Tibial artery (tissue), 4 donors: ENCODE measurements at regions not wholly inside any gene's neighbourhood (a gene's known extent, or its start where the extent isn't known, plus 50 kb on each side); places are given as distances from the start of the nearest gene placed in this dataset.

Source experiments
- DNase-seq, 2 donors: peaks; one replicate each; pipeline ENCODE4 v3.0.0-alpha.2; 2019
- H3K27ac ChIP-seq, 2 donors: fragments of 200-600 bp; sonication (generic) in 1 of 2; 1 replicate in 1 of 2; 2 replicates in 1 of 2; pipeline ENCODE4 v1.5.1; 2018 to 2019; ENCODE audit warnings: mild to moderate bottlenecking in 1 of 2
- H3K27me3 ChIP-seq, 2 donors: fragments of 200-600 bp; sonication (generic) in 1 of 2; one replicate each; pipeline versions ENCODE4 v1.5.1 to v1.6.0; 2016 to 2019
- H3K36me3 ChIP-seq, 3 donors: fragments of 200-600 bp; sonication (generic) in 2 of 3; one replicate each; pipeline ENCODE4 v1.5.1; 2016 to 2019; ENCODE audit warnings: mild to moderate bottlenecking in 2 of 3
- H3K4me1 ChIP-seq, 4 donors: fragments of 200-600 bp; sonication (generic) in 2 of 4; 1 replicate in 3 of 4; 2 replicates in 1 of 4; pipeline ENCODE4 v1.5.1; 2016 to 2019
- H3K4me3 ChIP-seq, 2 donors: fragments of 200-600 bp; sonication (generic) in 1 of 2; 1 replicate in 1 of 2; 2 replicates in 1 of 2; pipeline ENCODE4 v1.5.1; 2018 to 2019; ENCODE audit warnings: mild to moderate bottlenecking in 2 of 2
- H3K9me3 ChIP-seq, 3 donors: fragments of 200-600 bp; sonication (generic) in 1 of 3; one replicate each; pipeline ENCODE4 v1.5.1; 2016 to 2019
- CTCF ChIP-seq, 2 experiments: fragments of 200-600 bp in 1 of 2; fragments of 450-650 bp in 1 of 2; IDR thresholded peaks; one replicate each; pipeline ENCODE4 v1.5.1; 2017 to 2019; ENCODE audit warnings: antibody characterized with exemption in 2 of 2, mild to moderate bottlenecking in 1 of 2, moderate library complexity in 1 of 2
- intact Hi-C: fragments of 100-400 bp; cut with DNase I; formaldehyde crosslinking; loops from one replicate; pipeline ENCODE4 v1.15.0; 2023; ENCODE audit warnings: low total_unique reads

- TF ChIP-seq CTCF (IDR thresholded peaks at IDR 0.05): no peak
- H3K4me1 ChIP-seq: no peaks in the 10 kb centered on the region
- H3K27ac ChIP-seq: no peak overlapping the region
- no peak for DNase-seq
- intact Hi-C loops: no loop called here
- peaks cover 0 to 2% of the 10 kb centered on the region in 2 donors for H3K27me3 ChIP-seq
- no peaks in the 10 kb centered on the region for H3K9me3 ChIP-seq
- H3K4me3 ChIP-seq: no peak overlapping the region
- no peaks in the 10 kb centered on the region for H3K36me3 ChIP-seq
These were observed 69.3 kb upstream of the RUNX3 start for GRCh38 chr1:24999426-24999825.

- Histone ChIP-seq H3K27me3 (peaks cover 0 to 2% of the 10 kb centered on the region in 2 donors), H3K4me3 (no peak overlapping the region), H3K27ac (no peak overlapping the region), H3K36me3 (no peaks in the 10 kb centered on the region), H3K9me3 (no peaks in the 10 kb centered on the region), H3K4me1 (no peaks in the 10 kb centered on the region)
- no peak for DNase-seq
- no peak for TF ChIP-seq CTCF (IDR thresholded peaks at IDR 0.05)
- intact Hi-C loops: no loop called here
These were observed 68.6 kb upstream of the RUNX3 start for GRCh38 chr1:24998563-24999245.

GRCh38 chr1:24996983-24997893 lies 67.2 kb upstream of the RUNX3 start:
- H3K27ac ChIP-seq: no peak overlapping the region
- intact Hi-C loops: no loop called here

GRCh38 chr1:24996456-24996855 lies 66.4 kb upstream of the RUNX3 start:
- Histone ChIP-seq H3K4me3 (no peak overlapping the region), H3K36me3 (no peaks in the 10 kb centered on the region), H3K27ac (no peak overlapping the region), H3K27me3 (peaks cover 0 to 12% of the 10 kb centered on the region in 2 donors), H3K9me3 (peaks cover 0 to 10% (median 5%) of the 10 kb centered on the region in 3 donors), H3K4me1 (no peaks in the 10 kb centered on the region)
- DNase-seq: no peak
- TF ChIP-seq CTCF (IDR thresholded peaks at IDR 0.05): no peak
- intact Hi-C loops: no loop called here

More at GRCh38 chr1:24996983-24997893, 67.2 kb upstream of the RUNX3 start:
- Histone ChIP-seq H3K4me1 (no peaks in the 10 kb centered on the region), H3K9me3 (peaks cover 0 to 3% (median 3%) of the 10 kb centered on the region in 3 donors), H3K27me3 (peaks cover 0 to 10% of the 10 kb centered on the region in 2 donors), H3K4me3 (no peak overlapping the region), H3K36me3 (no peaks in the 10 kb centered on the region)
- no peak for TF ChIP-seq CTCF (IDR thresholded peaks at IDR 0.05)
- no peak for DNase-seq

- Histone ChIP-seq H3K27ac (no peak overlapping the region), H3K4me3 (no peak overlapping the region), H3K4me1 (no peaks in the 10 kb centered on the region), H3K36me3 (no peaks in the 10 kb centered on the region), H3K9me3 (peaks cover 0 to 10% (median 5%) of the 10 kb centered on the region in 3 donors), H3K27me3 (peaks cover 0 to 18% of the 10 kb centered on the region in 2 donors)
- TF ChIP-seq CTCF (IDR thresholded peaks at IDR 0.05): no peak
- DNase-seq: no peak
- intact Hi-C loops: no loop called here
These were observed 65.6 kb upstream of the RUNX3 start for GRCh38 chr1:24995661-24996060.
